IPS-18a (cell line): ENCODE measurements at regions not wholly inside any gene's neighbourhood (a gene's known extent, or its start where the extent isn't known, plus 50 kb on each side); places are given as distances from the start of the nearest gene placed in this dataset.

Experiments
- H3K27ac ChIP-seq: one replicate; pipeline ENCODE4 v1.5.1; 2013; ENCODE audit warnings: low read length
- H3K27me3 ChIP-seq: one replicate; pipeline ENCODE4 v1.6.1; 2013; ENCODE audit warnings: mild to moderate bottlenecking, low read length; ENCODE audit not compliant: control insufficient read depth, insufficient read depth
- H3K36me3 ChIP-seq: one replicate; pipeline ENCODE4 v1.6.1; 2013; ENCODE audit warnings: low read depth, low read length; ENCODE audit not compliant: control insufficient read depth
- H3K4me1 ChIP-seq: one replicate; pipeline ENCODE4 v1.6.1; 2013; ENCODE audit warnings: low read depth, low read length; ENCODE audit not compliant: control insufficient read depth
- H3K4me3 ChIP-seq: one replicate; pipeline ENCODE4 v1.5.1; 2013; ENCODE audit warnings: low read length
- H3K9ac ChIP-seq: one replicate; pipeline ENCODE4 v1.6.1; 2013; ENCODE audit warnings: mild to moderate bottlenecking, low read length, moderate library complexity
- H3K9me3 ChIP-seq: one replicate; pipeline ENCODE4 v1.6.1; 2013; ENCODE audit warnings: low read depth, low read length; ENCODE audit not compliant: control insufficient read depth

DNA sequence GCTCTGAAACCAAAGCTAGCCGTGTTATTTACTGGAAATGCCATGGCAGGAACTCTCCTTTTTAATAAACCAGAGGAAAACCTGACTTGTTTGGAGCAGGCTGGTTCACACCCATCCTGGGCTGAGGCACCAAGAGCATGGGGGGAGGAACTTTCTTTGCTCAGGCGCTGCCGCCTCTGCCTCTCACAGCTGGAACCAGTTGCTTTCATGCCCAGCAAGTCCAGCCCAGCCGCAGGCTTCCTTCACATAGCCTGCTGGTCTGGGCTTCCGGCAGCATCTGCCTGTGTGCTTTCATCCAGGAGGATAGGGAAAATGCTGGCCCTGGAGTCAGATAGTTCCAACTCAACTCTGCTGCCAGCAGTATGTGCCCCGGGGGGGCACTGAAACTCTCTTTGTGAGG, 88.1 kb upstream of the ASIC2 start:
- H3K36me3 ChIP-seq: no peaks in the 10 kb centered on the region
- H3K9ac ChIP-seq: no peak overlapping the region
- no peaks in the 10 kb centered on the region for H3K9me3 ChIP-seq
- H3K27me3 ChIP-seq: no peaks in the 10 kb centered on the region
- no peak overlapping the region for H3K27ac ChIP-seq
- H3K4me3 ChIP-seq: no peak overlapping the region
- peaks cover 12% of the 10 kb centered on the region for H3K4me1 ChIP-seq

- H3K4me1 ChIP-seq: peaks cover 12% of the 10 kb centered on the region
- no peaks in the 10 kb centered on the region for H3K9me3 ChIP-seq
- H3K27me3 ChIP-seq: no peaks in the 10 kb centered on the region
- no peak overlapping the region for H3K27ac ChIP-seq
- no peak overlapping the region for H3K4me3 ChIP-seq
- H3K9ac ChIP-seq: no peak overlapping the region
- H3K36me3 ChIP-seq: no peaks in the 10 kb centered on the region
Observed at GRCh38 chr17:33383488-33384023, 90.5 kb upstream of the ASIC2 start.

DNA sequence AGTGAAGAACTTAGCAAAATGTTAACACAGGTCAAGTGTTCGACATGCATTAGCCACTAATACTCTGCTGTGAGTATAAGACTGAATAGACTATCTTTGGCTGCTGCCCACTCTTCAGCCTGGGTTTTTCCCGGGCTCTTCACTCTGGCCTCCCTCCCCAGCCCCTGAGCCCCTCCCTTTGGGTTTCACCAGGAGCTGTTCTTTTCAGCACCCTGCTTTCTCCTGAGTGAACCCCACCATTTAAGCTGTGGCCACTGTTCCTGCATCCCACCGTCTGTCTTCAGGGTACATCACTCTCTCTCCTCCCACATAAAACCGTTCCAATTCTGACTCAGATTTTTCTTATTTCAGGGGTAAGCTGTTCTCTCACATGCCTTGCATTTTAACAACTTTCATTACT, 92.0 kb upstream of the ASIC2 start:
- no peaks in the 10 kb centered on the region for H3K36me3 ChIP-seq
- H3K4me3 ChIP-seq: no peak overlapping the region
- no peak overlapping the region for H3K27ac ChIP-seq
- H3K9me3 ChIP-seq: no peaks in the 10 kb centered on the region
- no peak overlapping the region for H3K9ac ChIP-seq
- peaks cover 12% of the 10 kb centered on the region for H3K4me1 ChIP-seq
- no peaks in the 10 kb centered on the region for H3K27me3 ChIP-seq

- Histone ChIP-seq H3K27ac (no peak overlapping the region), H3K4me1 (peaks cover 8% of the 10 kb centered on the region), H3K27me3 (no peaks in the 10 kb centered on the region), H3K36me3 (no peaks in the 10 kb centered on the region), H3K9ac (no peak overlapping the region), H3K9me3 (no peaks in the 10 kb centered on the region), H3K4me3 (no peak overlapping the region)
Observed at GRCh38 chr17:33385713-33386112, 92.6 kb upstream of the ASIC2 start.

DNA sequence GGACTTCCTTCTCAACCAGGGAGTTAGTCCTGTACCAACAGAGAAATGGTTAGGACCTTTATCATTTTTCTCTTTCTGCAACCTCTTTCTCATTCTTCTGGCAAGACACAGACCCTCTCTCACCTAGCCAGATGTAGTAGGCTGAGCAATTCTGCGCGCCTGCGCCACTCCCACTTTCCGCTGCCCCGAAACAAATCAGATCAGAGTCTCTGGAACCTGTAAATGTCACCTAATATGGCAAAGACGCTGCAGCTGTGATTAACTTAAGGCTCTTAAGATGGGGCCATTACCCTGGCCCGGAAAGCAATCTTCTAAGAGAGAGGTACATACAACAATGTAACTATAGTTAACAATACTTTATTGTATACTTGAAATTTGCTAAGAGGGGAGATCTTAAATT, 94.3 kb upstream of the ASIC2 start:
- H3K4me1 ChIP-seq: no peaks in the 10 kb centered on the region
- no peaks in the 10 kb centered on the region for H3K36me3 ChIP-seq
- no peaks in the 10 kb centered on the region for H3K27me3 ChIP-seq
- no peak overlapping the region for H3K9ac ChIP-seq
- H3K27ac ChIP-seq: no peak overlapping the region
- no peak overlapping the region for H3K4me3 ChIP-seq
- H3K9me3 ChIP-seq: no peaks in the 10 kb centered on the region

GRCh38 chr17:33389504-33390135, 96.5 kb upstream of the ASIC2 start:
- H3K27ac ChIP-seq: no peak overlapping the region
- no peak overlapping the region for H3K4me3 ChIP-seq
- H3K36me3 ChIP-seq: no peaks in the 10 kb centered on the region
- no peak overlapping the region for H3K9ac ChIP-seq
- no peaks in the 10 kb centered on the region for H3K27me3 ChIP-seq
- H3K9me3 ChIP-seq: no peaks in the 10 kb centered on the region
- no peaks in the 10 kb centered on the region for H3K4me1 ChIP-seq

DNA sequence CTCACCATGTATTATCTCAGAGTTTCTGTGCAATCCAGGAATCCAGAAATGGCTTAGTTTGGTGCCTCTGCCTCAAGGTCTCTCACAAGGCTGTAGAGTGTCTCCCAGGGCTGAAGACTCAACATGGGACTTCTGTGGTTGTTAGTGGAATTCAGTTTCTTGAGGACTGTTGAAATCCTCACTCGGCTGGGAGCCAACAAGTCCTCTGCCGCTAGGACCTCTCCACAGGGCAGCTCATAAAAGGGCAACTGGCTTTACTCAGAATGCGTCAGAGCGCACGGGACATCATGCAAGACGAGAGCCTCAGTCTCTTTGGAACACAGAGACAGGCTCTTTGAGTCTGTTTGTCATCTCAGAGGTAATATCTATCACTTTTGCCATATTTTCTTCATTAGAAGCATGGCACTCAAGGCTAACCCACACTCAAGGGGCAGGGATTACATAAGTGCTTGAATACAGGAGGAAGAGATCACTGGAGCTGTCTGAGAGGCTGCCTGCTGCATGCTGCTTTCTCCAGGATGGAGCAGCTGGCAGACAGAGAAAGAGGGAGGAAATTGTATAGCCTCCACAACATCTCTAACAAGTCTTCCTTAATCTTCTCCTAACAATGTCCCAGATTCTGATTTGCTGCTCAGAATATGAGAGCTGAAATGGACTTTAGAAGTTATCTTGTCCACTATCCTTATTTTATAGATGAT, 97.5 kb upstream of the ASIC2 start:
- no peak overlapping the region for H3K27ac ChIP-seq
- H3K9me3 ChIP-seq: no peaks in the 10 kb centered on the region
- H3K4me1 ChIP-seq: no peaks in the 10 kb centered on the region
- no peaks in the 10 kb centered on the region for H3K36me3 ChIP-seq
- no peaks in the 10 kb centered on the region for H3K27me3 ChIP-seq
- no peak overlapping the region for H3K4me3 ChIP-seq
- no peak overlapping the region for H3K9ac ChIP-seq

DNA sequence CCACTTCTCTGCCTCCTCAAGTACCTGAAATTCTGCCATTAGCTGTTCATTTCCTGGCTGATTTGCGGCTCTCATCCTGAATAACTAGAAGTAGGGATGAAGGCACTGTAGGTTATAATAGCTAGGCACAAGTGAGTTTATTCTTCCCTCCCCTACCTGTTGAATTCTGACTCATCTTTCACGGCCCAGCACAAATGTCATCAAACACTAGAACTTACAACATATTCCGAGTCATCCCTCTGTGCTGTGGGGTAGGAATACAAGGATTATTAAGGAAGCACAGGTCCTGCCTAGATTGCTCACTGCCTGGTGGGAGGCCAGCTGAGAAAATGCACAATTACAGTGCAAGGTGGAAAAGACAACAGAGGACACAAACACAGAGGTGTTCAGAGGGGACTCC, 103.7 kb upstream of the ASIC2 start:
- no peak overlapping the region for H3K4me3 ChIP-seq
- no peak overlapping the region for H3K9ac ChIP-seq
- no peaks in the 10 kb centered on the region for H3K36me3 ChIP-seq
- no peaks in the 10 kb centered on the region for H3K4me1 ChIP-seq
- H3K27me3 ChIP-seq: no peaks in the 10 kb centered on the region
- no peaks in the 10 kb centered on the region for H3K9me3 ChIP-seq
- H3K27ac ChIP-seq: no peak overlapping the region

DNA sequence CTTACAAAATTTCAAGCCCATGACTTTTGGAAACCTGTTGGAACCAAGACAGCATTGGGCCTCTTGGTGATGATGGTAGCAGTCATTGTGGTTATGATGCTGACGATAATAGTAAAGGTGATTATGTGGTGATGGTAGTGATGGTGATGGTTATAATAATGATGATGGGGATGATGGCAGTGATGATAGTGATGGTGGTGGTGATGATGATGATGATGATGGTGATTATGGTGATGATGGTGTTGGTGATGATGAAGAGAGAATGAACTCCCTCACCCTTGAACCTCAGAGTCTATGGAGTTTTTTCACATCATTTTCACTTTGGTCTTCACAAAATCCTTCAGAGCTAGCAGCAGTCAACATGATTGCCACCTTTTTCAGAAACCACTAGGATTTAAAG, 105.3 kb upstream of the ASIC2 start:
- Histone ChIP-seq H3K9ac (no peak overlapping the region), H3K4me1 (no peaks in the 10 kb centered on the region), H3K27ac (no peak overlapping the region), H3K36me3 (no peaks in the 10 kb centered on the region), H3K4me3 (no peak overlapping the region), H3K9me3 (no peaks in the 10 kb centered on the region), H3K27me3 (no peaks in the 10 kb centered on the region)

- Histone ChIP-seq H3K36me3 (no peaks in the 10 kb centered on the region), H3K27me3 (no peaks in the 10 kb centered on the region), H3K9me3 (no peaks in the 10 kb centered on the region), H3K4me3 (no peak overlapping the region), H3K9ac (no peak overlapping the region), H3K27ac (no peak overlapping the region), H3K4me1 (peaks cover 4% of the 10 kb centered on the region)
Observed at GRCh38 chr17:33401249-33401648, 108.2 kb upstream of the ASIC2 start.

- Histone ChIP-seq H3K4me1 (peaks cover 4% of the 10 kb centered on the region), H3K27me3 (no peaks in the 10 kb centered on the region), H3K27ac (no peak overlapping the region), H3K9ac (no peak overlapping the region), H3K4me3 (no peak overlapping the region), H3K36me3 (no peaks in the 10 kb centered on the region), H3K9me3 (no peaks in the 10 kb centered on the region)
Observed at GRCh38 chr17:33403194-33403593, 110.1 kb upstream of the ASIC2 start.
